ENCODE measurements at regions not wholly inside any gene's neighbourhood (a gene's known extent, or its start where the extent isn't known, plus 50 kb on each side); places are given as distances from the start of the nearest gene placed in this dataset.

DNA sequence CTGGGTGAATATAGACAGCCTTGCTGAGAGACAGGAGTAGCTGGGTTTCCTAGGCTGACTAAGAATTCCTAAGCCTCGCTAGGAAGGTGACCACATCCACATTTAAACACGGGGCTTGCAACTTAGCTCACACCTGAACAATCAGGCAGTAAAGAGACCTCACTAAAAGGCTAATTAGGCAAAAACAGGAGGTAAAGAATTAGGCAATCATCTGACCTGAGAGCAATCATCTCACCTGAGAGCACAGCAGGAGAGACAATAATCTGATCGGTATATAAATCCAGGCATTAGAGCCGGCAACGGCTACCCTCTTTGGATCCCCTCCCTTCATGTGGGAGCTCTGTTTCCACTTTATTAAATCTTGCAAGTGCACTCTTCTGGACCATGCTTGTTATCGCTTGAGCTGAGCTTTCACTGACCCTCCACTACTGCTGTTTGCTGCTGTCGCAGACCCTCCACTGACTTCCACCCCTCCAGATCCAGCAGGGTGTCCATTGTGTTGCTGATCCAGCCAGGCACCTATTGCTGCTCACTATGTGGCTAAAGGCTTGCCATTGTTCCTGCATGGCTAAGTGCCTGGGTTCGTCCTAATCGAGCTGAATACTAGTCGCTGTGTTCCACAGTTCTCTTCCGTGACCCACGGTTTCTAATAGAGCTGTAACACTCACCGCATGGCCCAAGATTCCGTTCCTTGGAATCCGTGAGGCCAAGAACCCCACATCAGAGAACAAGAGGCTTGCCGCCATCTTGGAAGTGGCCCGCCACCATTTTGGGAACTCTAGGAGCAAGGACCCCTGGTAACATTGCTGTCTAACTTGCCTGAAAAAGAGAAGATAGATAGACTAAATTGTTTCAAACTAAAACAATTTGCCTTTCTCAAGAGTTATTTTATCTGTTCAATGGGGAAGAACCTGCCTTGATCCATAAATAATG is 100.7 kb downstream of the TMSB4Y start:
- DNase-seq (ENCODE audit: low read depth): no peak
- no peak overlapping the region for H3K4me3 ChIP-seq (ENCODE audit: low read length)
- TF ChIP-seq, protein P1, sequence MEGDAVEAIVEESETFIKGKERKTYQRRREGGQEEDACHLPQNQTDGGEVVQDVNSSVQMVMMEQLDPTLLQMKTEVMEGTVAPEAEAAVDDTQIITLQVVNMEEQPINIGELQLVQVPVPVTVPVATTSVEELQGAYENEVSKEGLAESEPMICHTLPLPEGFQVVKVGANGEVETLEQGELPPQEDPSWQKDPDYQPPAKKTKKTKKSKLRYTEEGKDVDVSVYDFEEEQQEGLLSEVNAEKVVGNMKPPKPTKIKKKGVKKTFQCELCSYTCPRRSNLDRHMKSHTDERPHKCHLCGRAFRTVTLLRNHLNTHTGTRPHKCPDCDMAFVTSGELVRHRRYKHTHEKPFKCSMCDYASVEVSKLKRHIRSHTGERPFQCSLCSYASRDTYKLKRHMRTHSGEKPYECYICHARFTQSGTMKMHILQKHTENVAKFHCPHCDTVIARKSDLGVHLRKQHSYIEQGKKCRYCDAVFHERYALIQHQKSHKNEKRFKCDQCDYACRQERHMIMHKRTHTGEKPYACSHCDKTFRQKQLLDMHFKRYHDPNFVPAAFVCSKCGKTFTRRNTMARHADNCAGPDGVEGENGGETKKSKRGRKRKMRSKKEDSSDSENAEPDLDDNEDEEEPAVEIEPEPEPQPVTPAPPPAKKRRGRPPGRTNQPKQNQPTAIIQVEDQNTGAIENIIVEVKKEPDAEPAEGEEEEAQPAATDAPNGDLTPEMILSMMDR (IDR thresholded peaks at IDR 0.05; ENCODE audit: insufficient read depth, low read depth, low read length, missing control alignments): no peak

DNA sequence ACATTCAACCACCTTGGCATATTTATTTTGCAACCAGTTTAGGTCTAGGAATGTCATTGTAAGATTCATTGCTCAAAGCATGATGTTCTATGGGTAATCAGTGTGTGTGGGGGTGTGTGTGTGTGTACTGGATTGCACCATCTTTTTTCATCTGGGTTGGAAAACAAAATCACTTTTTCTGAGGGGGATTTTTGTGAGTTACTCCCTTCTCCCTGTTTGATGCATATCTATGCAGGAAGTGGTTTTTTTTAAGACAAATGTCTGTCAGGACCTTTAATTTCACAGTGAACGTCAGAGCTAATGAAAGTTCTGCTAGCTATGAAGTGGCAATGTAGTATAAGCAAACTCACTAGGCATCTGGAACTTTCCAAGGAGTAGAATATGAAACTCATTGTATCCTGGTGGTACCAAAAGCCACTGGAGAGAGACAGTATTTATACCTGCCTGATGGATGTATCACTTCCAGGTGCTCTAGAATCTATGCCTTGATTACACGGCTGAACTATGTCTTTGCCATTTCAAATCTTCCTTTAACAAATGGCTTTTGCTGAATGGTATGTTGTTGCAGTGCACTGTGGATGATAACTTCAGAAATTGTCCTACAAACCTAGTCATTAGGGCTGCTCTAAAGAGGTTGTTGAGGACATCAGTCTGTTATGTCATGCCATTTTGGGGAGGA is 101.5 kb downstream of the TMSB4Y start:
- H3K4me3 ChIP-seq (ENCODE audit: low read length): no peak overlapping the region
- TF ChIP-seq, protein P1 (IDR thresholded peaks at IDR 0.05; ENCODE audit: insufficient read depth, low read depth, low read length, missing control alignments): no peak
- DNase-seq (ENCODE audit: low read depth): no peak

DNA sequence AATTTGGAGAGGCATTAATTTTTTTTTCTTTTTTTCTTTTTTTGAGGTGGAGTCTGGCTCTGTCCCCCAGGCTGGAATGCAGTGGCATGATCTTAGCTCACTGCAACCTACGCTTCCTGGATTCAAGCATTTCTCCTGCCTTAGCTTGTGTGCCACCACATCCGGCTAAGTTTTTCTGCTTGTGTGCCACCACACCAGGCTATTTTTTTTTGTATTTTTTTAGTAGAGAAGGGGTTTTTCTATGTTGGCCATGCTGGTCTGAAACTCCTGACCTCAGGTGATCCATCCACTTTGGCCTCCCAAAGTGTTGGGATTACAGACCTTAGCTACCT is 102.0 kb downstream of the TMSB4Y start:
- TF ChIP-seq, protein P1 (IDR thresholded peaks at IDR 0.05; ENCODE audit: insufficient read depth, low read depth, low read length, missing control alignments): no peak
- no peak for DNase-seq (ENCODE audit: low read depth)

DNA sequence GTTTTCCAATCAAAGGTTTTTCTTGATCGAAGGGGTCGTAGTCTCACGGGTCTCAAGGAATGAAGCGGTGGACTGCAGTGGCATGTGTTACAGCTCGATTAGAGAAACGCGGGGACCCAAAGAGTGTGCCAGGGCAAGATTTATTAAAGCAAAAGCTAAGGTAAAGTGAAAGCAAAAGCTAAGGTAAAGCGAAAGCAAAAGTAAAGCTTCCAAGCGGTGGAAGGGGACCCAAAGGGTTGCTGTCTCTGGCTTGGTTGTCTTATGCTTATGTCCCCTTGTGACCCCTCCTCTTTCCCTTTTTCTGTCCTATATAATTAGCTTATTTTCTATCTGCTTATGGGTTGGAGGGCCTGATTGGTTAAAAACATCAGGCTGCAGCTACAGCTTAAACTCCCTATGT is 126.4 kb downstream of the TMSB4Y start:
- no peak overlapping the region for H3K4me3 ChIP-seq (ENCODE audit: low read length)
- no peak for DNase-seq (ENCODE audit: low read depth)
- TF ChIP-seq, protein P1 (IDR thresholded peaks at IDR 0.05; ENCODE audit: insufficient read depth, low read depth, low read length, missing control alignments): no peak

More for the DNA sequence above, 102.0 kb downstream of the TMSB4Y start:
- no peak overlapping the region for H3K4me3 ChIP-seq (ENCODE audit: low read length)

DNA sequence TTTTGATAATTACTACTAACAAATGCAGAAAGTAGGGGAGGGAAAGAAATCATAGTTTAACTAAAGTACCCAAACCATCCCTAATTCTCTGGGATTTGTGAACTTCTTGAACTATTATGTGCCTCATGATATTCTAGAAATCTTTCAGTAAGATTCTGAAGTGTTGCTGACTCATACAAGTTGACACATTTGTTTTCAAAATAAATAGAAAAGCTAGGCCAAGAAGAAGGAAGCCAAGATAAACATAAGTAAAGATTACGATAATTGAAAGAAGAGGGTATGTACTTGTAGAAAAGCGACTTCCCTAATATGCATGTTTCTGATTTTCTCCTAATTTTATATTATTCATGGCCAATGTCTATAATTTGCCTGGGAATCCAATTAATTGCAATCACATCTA is 140.7 kb downstream of the TMSB4Y start:
- DNase-seq (ENCODE audit: low read depth): peak; percentile 2

DNA sequence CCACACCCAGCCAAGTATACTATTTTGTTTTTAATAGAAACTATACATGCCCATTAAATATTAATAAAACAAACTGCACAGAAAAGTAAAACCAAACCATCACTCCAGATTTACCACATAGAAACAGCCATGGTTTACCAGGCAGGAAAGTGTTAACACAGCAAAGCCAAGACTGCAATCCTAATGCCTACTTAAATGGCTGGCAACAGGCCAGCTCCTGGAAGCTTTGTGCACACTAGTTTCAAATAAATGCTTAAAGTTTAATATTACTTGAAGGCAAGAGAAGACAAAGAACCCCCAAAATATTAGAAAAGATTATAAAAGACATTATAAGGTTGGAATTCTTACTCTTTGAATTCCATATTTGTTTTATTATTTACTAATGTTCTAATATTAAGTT is 141.0 kb downstream of the VCY start:
- TF ChIP-seq, protein P1 (IDR thresholded peaks at IDR 0.05; ENCODE audit: insufficient read depth, low read depth, low read length, missing control alignments): no peak
- H3K4me3 ChIP-seq (ENCODE audit: low read length): no peak overlapping the region
- DNase-seq (ENCODE audit: low read depth): no peak

More for the DNA sequence above, 140.7 kb downstream of the TMSB4Y start:
- TF ChIP-seq, protein P1 (IDR thresholded peaks at IDR 0.05; ENCODE audit: insufficient read depth, low read depth, low read length, missing control alignments): no peak
- no peak overlapping the region for H3K4me3 ChIP-seq (ENCODE audit: low read length)
